PFSK-1 (cell line): ENCODE measurements at regions not wholly inside any gene's neighbourhood (a gene's known extent, or its start where the extent isn't known, plus 50 kb on each side); places are given as distances from the start of the nearest gene placed in this dataset.

Source experiments
- FOXP2 ChIP-seq: optimal IDR thresholded peaks from 2 replicates; pipeline ENCODE3; 2011; ENCODE audit warnings: borderline replicate concordance, control low read depth, inconsistent platforms; ENCODE audit not compliant: insufficient read depth; ENCODE audit errors: extremely low read length, extremely low read depth
- POLR2AphosphoS5 ChIP-seq: IDR thresholded peaks from 2 replicates; pipeline ENCODE4 v1.6.1; 2012; ENCODE audit warnings: low read depth, mild to moderate bottlenecking, control low read depth, low read length, moderate library complexity
- SIN3A ChIP-seq: IDR thresholded peaks from 2 replicates; pipeline ENCODE4 v1.6.1; 2012; ENCODE audit warnings: mild to moderate bottlenecking, low read length, moderate library complexity, borderline replicate concordance; ENCODE audit not compliant: insufficient read depth
- TAF1 ChIP-seq: IDR thresholded peaks from 2 replicates; pipeline ENCODE4 v1.6.1; 2012; ENCODE audit warnings: low read length, control low read depth, borderline replicate concordance; ENCODE audit not compliant: insufficient read depth
- TF ChIP-seq, protein P1 (sequence below), 2 experiments: IDR thresholded peaks; 2 replicates each; pipeline versions ENCODE4 v1.6.1 to v1.8.0; 2011 to 2012; ENCODE audit warnings: low read depth in 2 of 2, low read length in 2 of 2, control low read depth in 1 of 2, inconsistent platforms in 1 of 2, mild to moderate bottlenecking in 1 of 2, moderate library complexity in 1 of 2; ENCODE audit not compliant: insufficient read depth in 1 of 2

DNA sequence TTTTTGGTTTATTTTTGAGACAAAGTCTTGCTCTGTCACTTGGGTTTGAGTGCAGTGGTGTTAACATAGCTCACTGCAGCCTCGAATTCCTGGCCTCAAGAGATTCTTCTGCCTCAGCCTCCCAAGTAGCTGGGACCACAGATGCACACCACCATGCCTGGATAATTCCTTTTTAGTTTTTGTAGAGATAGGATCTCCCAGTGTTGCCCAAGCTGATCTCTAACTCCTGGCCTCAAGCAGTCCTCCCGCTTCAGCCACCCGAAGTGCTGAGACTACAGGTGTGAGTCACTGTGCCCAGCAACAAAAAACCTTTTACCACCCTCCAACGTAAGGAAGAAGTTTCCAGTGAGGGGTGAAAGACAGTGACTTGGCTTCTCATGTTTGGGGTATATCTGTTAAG lies 81.1 kb upstream of the TSHZ3 start:
- TF ChIP-seq, protein P1, sequence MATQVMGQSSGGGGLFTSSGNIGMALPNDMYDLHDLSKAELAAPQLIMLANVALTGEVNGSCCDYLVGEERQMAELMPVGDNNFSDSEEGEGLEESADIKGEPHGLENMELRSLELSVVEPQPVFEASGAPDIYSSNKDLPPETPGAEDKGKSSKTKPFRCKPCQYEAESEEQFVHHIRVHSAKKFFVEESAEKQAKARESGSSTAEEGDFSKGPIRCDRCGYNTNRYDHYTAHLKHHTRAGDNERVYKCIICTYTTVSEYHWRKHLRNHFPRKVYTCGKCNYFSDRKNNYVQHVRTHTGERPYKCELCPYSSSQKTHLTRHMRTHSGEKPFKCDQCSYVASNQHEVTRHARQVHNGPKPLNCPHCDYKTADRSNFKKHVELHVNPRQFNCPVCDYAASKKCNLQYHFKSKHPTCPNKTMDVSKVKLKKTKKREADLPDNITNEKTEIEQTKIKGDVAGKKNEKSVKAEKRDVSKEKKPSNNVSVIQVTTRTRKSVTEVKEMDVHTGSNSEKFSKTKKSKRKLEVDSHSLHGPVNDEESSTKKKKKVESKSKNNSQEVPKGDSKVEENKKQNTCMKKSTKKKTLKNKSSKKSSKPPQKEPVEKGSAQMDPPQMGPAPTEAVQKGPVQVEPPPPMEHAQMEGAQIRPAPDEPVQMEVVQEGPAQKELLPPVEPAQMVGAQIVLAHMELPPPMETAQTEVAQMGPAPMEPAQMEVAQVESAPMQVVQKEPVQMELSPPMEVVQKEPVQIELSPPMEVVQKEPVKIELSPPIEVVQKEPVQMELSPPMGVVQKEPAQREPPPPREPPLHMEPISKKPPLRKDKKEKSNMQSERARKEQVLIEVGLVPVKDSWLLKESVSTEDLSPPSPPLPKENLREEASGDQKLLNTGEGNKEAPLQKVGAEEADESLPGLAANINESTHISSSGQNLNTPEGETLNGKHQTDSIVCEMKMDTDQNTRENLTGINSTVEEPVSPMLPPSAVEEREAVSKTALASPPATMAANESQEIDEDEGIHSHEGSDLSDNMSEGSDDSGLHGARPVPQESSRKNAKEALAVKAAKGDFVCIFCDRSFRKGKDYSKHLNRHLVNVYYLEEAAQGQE (IDR thresholded peaks at IDR 0.05; ENCODE audit: insufficient read depth in 1 of 2, low read depth in 2 of 2, low read length in 2 of 2) = no peak
- TF ChIP-seq SIN3A (no peak), TAF1 (no peak), POLR2AphosphoS5 (no peak), FOXP2 (no peak)

DNA sequence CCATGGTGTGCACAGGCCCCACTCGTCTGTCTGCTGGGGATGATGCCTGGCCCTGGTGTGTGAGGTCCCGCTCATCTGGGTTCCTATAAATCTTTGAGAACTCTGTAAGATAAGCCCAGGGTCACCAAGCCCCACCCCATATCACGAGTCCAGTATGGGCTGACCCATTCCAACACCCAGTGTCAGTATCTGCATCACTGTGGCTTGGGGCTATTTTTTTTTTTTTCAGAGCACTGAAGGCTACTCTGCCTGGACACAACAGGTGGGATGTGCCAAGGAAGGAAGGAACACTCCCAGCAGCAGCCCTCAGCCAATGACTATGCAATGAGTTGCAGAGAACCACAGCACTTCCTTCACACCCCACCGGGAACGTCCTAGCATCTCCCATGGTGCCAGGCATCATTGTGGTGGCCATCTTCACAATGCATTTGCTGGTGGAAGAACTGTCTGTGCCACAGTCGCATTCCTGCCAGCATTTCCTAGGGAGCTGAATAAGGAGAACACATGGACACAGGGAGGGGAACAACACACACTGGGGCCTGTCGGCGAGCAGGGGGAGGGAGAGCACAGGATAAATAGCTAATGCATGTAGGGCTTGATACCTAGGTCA lies 83.1 kb upstream of the TSHZ3 start:
- TF ChIP-seq SIN3A (no peak), POLR2AphosphoS5 (no peak), TAF1 (no peak), FOXP2 (no peak)
- TF ChIP-seq, protein P1 (IDR thresholded peaks at IDR 0.05; ENCODE audit: insufficient read depth in 1 of 2, low read depth in 2 of 2, low read length in 2 of 2) = no peak

GRCh38 chr19:31436121-31436776 lies 87.0 kb upstream of the TSHZ3 start:
- TF ChIP-seq SIN3A (no peak), POLR2AphosphoS5 (no peak), TAF1 (no peak), FOXP2 (no peak)
- TF ChIP-seq, protein P1 (IDR thresholded peaks at IDR 0.05; ENCODE audit: insufficient read depth in 1 of 2, low read depth in 2 of 2, low read length in 2 of 2) = no peak

DNA sequence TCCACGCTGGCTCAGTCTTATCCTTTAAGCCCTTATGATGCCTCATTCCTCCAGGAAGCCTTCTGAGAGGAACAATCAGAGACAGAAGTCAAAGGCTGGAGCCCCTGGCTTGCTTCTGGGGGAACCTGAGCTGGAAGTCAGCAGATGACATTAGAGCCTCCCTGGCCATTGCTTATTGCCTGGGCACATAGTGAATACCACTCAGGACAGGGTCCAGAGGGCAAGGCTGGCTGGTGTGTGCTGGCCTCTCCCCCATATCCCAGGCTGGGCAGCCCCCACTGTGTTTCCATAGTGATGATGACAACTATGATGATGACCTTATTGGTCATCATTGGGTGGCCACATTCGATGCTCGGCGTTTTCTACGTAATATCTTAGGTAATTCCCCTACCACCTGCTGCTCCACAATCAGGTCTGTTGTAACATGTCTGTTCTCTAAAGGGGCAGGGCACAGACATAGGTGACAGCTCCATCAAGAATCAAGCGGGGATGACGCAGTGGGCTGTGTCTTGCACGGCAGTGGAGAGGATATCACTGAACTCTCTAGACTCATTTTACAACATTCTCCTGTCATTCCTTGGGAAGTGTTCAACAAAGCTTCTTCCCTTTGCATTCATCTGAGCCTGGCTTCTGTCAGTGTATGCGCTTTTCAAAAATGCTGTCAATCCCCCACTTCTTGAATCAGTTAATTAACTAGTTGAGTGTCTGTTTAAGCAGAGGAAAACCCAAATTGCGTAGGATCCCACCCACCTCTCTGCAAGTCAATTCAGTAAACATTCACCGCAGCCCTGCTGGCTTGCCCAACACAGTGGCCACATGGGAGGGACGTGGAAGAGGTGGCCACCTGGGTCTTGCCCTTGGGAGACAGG lies 89.4 kb upstream of the TSHZ3 start:
- TF ChIP-seq FOXP2 (no peak), SIN3A (no peak), TAF1 (no peak), POLR2AphosphoS5 (no peak)

- TF ChIP-seq, protein P1 (IDR thresholded peaks at IDR 0.05; ENCODE audit: insufficient read depth in 1 of 2, low read depth in 2 of 2, low read length in 2 of 2) = no peak
- TF ChIP-seq FOXP2 = no peak
- no peak for TF ChIP-seq TAF1
- no peak for TF ChIP-seq POLR2AphosphoS5
- TF ChIP-seq SIN3A = no peak
Observed at GRCh38 chr19:31439270-31439573, 90.0 kb upstream of the TSHZ3 start.
